ENCODE measurements at regions not wholly inside any gene's neighbourhood (a gene's known extent, or its start where the extent isn't known, plus 50 kb on each side); places are given as distances from the start of the nearest gene placed in this dataset.

- no peaks in the 10 kb centered on the region for H3K9me3 ChIP-seq
- H3K4me1 ChIP-seq = no peaks in the 10 kb centered on the region
- no peak for DNase-seq
- no peaks in the 10 kb centered on the region for H3K27me3 ChIP-seq
- no peak for ATAC-seq
- TF ChIP-seq, protein P1, sequence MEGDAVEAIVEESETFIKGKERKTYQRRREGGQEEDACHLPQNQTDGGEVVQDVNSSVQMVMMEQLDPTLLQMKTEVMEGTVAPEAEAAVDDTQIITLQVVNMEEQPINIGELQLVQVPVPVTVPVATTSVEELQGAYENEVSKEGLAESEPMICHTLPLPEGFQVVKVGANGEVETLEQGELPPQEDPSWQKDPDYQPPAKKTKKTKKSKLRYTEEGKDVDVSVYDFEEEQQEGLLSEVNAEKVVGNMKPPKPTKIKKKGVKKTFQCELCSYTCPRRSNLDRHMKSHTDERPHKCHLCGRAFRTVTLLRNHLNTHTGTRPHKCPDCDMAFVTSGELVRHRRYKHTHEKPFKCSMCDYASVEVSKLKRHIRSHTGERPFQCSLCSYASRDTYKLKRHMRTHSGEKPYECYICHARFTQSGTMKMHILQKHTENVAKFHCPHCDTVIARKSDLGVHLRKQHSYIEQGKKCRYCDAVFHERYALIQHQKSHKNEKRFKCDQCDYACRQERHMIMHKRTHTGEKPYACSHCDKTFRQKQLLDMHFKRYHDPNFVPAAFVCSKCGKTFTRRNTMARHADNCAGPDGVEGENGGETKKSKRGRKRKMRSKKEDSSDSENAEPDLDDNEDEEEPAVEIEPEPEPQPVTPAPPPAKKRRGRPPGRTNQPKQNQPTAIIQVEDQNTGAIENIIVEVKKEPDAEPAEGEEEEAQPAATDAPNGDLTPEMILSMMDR (IDR thresholded peaks at IDR 0.05) = no peak
- intact Hi-C loops (cut with DNase I) = no loop called here
- H3K27ac ChIP-seq = no peak overlapping the region
- no peaks in the 10 kb centered on the region for H3K36me3 ChIP-seq
- H3K4me3 ChIP-seq = no peak overlapping the region
Observed at GRCh38 chr2:220134756-220135534, 507.5 kb downstream of the SLC4A3 start.

- Histone ChIP-seq H3K4me3 (no peak overlapping the region), H3K36me3 (no peaks in the 10 kb centered on the region), H3K27me3 (no peaks in the 10 kb centered on the region), H3K4me1 (no peaks in the 10 kb centered on the region), H3K27ac (no peak overlapping the region), H3K9me3 (no peaks in the 10 kb centered on the region)
- no peak for ATAC-seq
- no peak for DNase-seq
- TF ChIP-seq, protein P1 (IDR thresholded peaks at IDR 0.05) = no peak
- intact Hi-C loops (cut with DNase I) = no loop called here
Observed at GRCh38 chr2:220143336-220143735, 515.9 kb downstream of the SLC4A3 start.

DNA sequence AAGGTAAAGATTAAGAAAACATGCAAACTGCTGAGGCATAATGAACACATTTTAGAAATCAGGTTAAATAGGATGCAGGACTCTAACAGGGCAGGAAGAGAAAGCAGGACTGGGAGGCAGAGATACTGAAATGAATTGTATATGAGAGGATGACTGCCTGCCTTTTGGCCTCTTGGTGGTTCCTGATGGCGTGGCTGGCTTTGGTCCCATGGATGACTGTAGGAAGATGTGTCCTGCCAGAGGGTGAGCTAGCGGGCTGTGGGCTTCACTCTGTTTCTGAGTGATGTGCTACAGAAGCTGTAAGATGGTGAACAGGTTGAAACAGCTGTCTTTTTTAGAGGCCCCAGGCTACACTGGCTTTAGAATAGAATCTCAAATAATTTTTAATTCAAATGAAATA is 517.0 kb downstream of the SLC4A3 start:
- Histone ChIP-seq H3K4me3 (no peak overlapping the region), H3K27ac (no peak overlapping the region), H3K9me3 (no peaks in the 10 kb centered on the region), H3K36me3 (no peaks in the 10 kb centered on the region), H3K4me1 (no peaks in the 10 kb centered on the region), H3K27me3 (no peaks in the 10 kb centered on the region)
- DNase-seq (no peak), ATAC-seq (no peak)
- TF ChIP-seq, protein P1 (IDR thresholded peaks at IDR 0.05) = no peak
- intact Hi-C loops (cut with DNase I) = no loop called here

DNA sequence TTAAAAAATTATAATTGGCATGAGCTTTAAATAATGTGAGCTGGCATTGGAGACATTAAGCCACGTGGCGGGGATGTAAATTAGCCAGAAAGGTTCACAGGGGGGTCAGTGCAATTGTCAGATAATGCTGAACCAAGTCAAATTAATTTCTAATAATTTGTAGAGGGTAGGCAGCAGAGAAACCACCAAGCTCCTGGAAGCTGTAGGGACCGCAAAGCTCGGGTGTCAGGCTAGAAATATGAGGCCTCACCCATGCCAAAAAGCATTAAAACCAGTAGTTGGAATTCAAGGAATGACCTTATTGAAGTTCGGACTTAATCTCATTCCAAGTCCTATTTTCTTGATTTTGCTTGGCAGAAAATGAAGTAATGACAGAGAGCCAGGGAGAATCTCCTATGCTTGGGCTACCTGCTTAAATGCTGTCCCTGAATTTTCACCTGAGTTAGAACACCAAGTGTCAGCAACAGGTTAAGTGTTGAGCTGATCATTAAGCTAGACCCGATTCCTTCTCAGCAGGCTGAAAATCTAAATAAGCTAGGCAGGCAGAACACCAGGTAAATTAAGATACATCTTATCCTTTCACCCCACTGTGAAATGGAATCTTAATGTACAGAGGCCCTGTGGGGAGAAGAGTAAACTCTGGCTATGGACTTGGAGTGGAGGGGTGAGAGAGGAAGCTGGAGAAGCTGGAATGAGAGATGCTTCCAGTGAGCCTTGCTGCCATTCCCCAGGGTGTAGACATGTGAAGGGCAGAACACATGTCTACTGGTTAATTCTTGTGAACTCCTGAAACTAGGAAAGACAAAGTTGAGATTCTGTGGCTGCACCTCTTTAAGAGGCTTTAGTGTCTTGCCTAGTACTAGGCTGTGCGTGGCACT is 520.0 kb downstream of the SLC4A3 start:
- H3K4me1 ChIP-seq = no peaks in the 10 kb centered on the region
- no peaks in the 10 kb centered on the region for H3K9me3 ChIP-seq
- H3K27ac ChIP-seq = no peak overlapping the region
- DNase-seq (no peak), ATAC-seq (no peak)
- no peaks in the 10 kb centered on the region for H3K36me3 ChIP-seq
- no peak overlapping the region for H3K4me3 ChIP-seq
- intact Hi-C loops (cut with DNase I) = no loop called here
- TF ChIP-seq, protein P1 (IDR thresholded peaks at IDR 0.05) = no peak
- no peaks in the 10 kb centered on the region for H3K27me3 ChIP-seq

DNA sequence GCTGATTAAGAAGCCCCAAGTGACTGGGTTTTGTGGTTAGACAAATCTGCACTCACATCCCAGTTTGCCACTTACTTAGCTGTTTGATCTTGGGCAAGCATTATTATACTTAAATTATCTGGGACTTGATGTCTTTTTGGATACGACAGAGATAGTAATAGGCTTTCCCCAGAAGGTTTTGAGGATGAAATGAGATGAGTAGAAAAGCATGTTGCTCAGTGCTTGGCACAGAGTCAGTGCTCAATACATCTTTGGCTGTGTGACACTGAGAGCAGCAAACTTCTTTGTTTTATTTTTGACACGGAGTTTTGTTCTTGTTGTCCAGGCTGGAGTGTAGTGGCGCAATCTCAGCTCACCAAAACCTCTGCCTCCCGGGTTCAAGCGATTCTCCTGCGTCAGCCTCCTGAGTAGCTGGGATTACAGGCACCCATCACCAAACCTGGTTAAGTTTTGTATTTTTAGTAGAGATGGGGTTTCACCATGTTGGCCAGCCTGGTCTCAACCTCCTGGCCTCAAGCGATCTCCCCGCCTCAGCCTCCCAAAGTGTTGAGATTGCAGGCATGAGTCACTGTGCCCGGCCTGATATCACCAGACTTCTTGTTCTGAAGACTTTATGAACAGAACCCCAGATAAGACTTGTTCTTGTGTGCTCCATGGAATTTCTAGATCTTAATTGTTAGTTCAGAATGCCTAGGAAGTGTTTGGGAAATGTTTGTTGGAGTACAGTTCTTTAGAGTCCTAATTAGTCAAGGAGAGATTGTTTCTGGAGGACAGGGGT is 521.2 kb downstream of the SLC4A3 start:
- no peaks in the 10 kb centered on the region for H3K4me1 ChIP-seq
- no peaks in the 10 kb centered on the region for H3K27me3 ChIP-seq
- no peak for DNase-seq
- TF ChIP-seq, protein P1 (IDR thresholded peaks at IDR 0.05) = no peak
- ATAC-seq = no peak
- no peaks in the 10 kb centered on the region for H3K36me3 ChIP-seq
- no peaks in the 10 kb centered on the region for H3K9me3 ChIP-seq
- H3K4me3 ChIP-seq = no peak overlapping the region
- no peak overlapping the region for H3K27ac ChIP-seq
- intact Hi-C loops (cut with DNase I) = no loop called here

Measured in upper lobe of right lung (tissue), 1 donor.